ENCODE measurements at regions not wholly inside any gene's neighbourhood (a gene's known extent, or its start where the extent isn't known, plus 50 kb on each side); places are given as distances from the start of the nearest gene placed in this dataset.
"Not testable (repeated sequence)": the region's sequence is repeated elsewhere in the genome, so short reads cannot be mapped to it uniquely, and the experiment has no call there.

DNA sequence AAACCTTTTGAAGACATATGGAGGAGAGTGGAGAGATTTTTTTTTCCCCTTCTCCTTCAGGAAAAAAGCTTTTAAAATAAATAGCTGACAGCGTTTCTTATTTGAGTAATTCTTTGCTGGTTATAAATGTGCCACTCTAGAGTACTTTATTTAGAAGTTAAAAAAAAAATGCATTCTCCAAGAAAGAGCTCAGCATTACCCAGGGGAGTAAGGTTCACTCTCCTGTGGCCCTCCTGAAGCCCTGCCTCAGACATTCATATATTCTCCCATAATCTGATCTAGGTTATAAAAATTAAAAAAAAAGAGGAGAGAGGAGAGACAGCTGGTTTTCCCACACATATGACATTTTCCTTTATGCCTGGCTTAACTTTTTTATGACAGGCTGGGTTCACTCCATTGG is 545.2 kb upstream of the CADM1 start:
- intact Hi-C loops (cut with DNase I), result no loop called here
- no peaks in the 10 kb centered on the region for H3K36me3 ChIP-seq
- no peak for DNase-seq (ENCODE audit: extremely low spot score in 2 of 2)
- no peak overlapping the region for H3K4me3 ChIP-seq
- no peaks in the 10 kb centered on the region for H3K27me3 ChIP-seq
- H3K9me3 ChIP-seq, result no peaks in the 10 kb centered on the region
- no peak overlapping the region for H3K27ac ChIP-seq
- H3K4me1 ChIP-seq, result no peaks in the 10 kb centered on the region
- TF ChIP-seq, protein P1, sequence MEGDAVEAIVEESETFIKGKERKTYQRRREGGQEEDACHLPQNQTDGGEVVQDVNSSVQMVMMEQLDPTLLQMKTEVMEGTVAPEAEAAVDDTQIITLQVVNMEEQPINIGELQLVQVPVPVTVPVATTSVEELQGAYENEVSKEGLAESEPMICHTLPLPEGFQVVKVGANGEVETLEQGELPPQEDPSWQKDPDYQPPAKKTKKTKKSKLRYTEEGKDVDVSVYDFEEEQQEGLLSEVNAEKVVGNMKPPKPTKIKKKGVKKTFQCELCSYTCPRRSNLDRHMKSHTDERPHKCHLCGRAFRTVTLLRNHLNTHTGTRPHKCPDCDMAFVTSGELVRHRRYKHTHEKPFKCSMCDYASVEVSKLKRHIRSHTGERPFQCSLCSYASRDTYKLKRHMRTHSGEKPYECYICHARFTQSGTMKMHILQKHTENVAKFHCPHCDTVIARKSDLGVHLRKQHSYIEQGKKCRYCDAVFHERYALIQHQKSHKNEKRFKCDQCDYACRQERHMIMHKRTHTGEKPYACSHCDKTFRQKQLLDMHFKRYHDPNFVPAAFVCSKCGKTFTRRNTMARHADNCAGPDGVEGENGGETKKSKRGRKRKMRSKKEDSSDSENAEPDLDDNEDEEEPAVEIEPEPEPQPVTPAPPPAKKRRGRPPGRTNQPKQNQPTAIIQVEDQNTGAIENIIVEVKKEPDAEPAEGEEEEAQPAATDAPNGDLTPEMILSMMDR (IDR thresholded peaks at IDR 0.05), result no peak
- TF ChIP-seq POLR2AphosphoS5 (IDR thresholded peaks at IDR 0.05; ENCODE audit: insufficient read depth in 1 of 2, low read depth in 1 of 2) (no peak), POLR2A (IDR thresholded peaks at IDR 0.05) (no peak)

DNA sequence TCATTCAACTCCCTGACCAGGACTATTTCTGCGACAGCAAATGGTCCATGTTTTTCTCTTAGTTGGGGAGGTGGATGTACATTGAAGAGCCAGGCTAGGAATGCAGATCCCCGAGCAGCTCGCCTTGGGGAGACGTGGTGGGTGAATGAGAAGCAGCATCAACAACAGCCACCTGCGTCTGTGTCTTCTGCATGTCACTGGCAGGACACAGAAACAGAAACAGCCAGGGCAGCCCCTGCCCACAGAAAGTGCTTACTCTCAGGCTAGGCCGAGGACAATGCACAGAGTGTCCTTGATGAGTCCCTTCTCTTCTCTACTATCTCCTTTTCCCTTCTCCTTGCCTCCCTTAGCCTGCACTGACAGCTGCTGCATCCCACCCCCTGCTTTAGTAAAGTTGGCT is 541.9 kb upstream of the CADM1 start:
- no peak for DNase-seq (ENCODE audit: extremely low spot score in 2 of 2)
- TF ChIP-seq POLR2AphosphoS5 (IDR thresholded peaks at IDR 0.05; ENCODE audit: insufficient read depth in 1 of 2, low read depth in 1 of 2), result no peak
- TF ChIP-seq, protein P1 (IDR thresholded peaks at IDR 0.05), result no peak
- TF ChIP-seq POLR2A (IDR thresholded peaks at IDR 0.05), result no peak
- Histone ChIP-seq H3K9me3 (no peaks in the 10 kb centered on the region), H3K4me3 (no peak overlapping the region), H3K4me1 (no peaks in the 10 kb centered on the region), H3K27ac (no peak overlapping the region), H3K36me3 (no peaks in the 10 kb centered on the region), H3K27me3 (no peaks in the 10 kb centered on the region)
- intact Hi-C loops (cut with DNase I), result no loop called here

DNA sequence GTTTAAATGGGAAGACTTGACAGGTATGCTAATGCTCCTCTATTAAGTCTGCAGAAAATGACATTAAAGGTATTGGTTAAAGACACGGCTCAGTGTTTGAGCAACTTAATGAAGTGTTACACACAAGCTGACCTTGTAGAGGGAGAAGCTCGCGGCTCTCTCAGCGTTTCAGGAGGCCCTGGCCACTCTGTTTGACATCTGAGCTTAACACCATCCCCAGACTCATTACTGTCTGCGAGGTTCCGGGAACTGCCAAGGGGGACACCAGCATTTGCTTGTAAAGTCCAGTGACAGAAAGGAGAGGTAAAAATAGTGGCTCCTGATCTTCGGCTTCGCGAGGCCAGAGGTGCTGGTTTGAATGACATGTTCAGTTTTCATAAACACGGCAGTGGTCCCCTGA is 540.7 kb upstream of the CADM1 start:
- intact Hi-C loops (cut with DNase I), result no loop called here
- Histone ChIP-seq H3K27ac (no peak overlapping the region), H3K9me3 (no peaks in the 10 kb centered on the region), H3K27me3 (no peaks in the 10 kb centered on the region), H3K36me3 (no peaks in the 10 kb centered on the region), H3K4me3 (no peak overlapping the region), H3K4me1 (no peaks in the 10 kb centered on the region)
- DNase-seq (ENCODE audit: extremely low spot score in 2 of 2), result no peak
- TF ChIP-seq, protein P1 (IDR thresholded peaks at IDR 0.05), result no peak
- TF ChIP-seq POLR2A (IDR thresholded peaks at IDR 0.05) (no peak), POLR2AphosphoS5 (IDR thresholded peaks at IDR 0.05; ENCODE audit: insufficient read depth in 1 of 2, low read depth in 1 of 2) (no peak)

DNA sequence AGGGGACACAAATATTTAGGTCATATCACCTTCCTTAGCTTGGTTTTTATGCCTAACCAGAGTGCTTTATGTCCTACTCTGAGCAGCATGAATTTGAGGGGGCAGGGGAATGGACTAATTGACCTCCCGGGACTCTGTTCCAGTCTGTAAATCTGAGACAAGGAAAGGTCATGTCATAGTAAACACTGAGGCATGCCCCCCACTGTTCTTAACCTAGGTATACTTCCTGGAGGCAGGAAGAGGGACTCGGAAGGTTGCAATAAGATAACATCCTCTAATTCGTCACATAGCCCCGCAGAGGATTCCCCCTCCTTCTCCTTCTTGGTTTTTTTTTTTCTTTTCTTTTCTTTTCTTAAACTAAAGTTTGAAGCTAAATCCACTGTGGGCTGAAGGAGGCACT is 540.3 kb upstream of the CADM1 start:
- DNase-seq (ENCODE audit: extremely low spot score in 2 of 2), result no peak
- no peaks in the 10 kb centered on the region for H3K36me3 ChIP-seq
- no peak overlapping the region for H3K27ac ChIP-seq
- intact Hi-C loops (cut with DNase I), result no loop called here
- H3K4me3 ChIP-seq, result no peak overlapping the region
- no peaks in the 10 kb centered on the region for H3K9me3 ChIP-seq
- no peaks in the 10 kb centered on the region for H3K4me1 ChIP-seq
- TF ChIP-seq, protein P1 (IDR thresholded peaks at IDR 0.05), result no peak
- TF ChIP-seq POLR2A (IDR thresholded peaks at IDR 0.05), result no peak
- no peak for TF ChIP-seq POLR2AphosphoS5 (IDR thresholded peaks at IDR 0.05; ENCODE audit: insufficient read depth in 1 of 2, low read depth in 1 of 2)
- no peaks in the 10 kb centered on the region for H3K27me3 ChIP-seq

DNA sequence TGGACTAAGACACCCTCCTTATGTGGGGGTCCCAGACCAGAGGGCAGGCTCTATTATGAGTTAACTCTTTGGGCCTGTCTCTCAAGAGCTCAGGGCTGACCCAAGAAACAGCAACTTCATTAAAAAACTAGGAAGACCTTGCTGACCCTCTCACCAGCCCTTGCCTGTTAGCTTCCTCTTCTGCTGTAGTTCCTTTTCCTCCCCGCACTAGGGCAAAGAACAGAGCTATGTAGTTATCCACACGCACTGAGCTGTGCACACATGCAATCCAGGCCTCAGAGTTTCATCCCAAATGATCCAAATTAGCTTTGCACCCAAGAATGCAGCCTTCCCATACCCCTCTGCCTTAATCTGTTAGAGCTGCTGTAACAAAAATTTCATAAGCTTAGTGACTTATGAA is 539.6 kb upstream of the CADM1 start:
- no peak for TF ChIP-seq POLR2AphosphoS5 (IDR thresholded peaks at IDR 0.05; ENCODE audit: insufficient read depth in 1 of 2, low read depth in 1 of 2)
- TF ChIP-seq POLR2A (IDR thresholded peaks at IDR 0.05), result no peak
- TF ChIP-seq, protein P1 (IDR thresholded peaks at IDR 0.05), result no peak

DNA sequence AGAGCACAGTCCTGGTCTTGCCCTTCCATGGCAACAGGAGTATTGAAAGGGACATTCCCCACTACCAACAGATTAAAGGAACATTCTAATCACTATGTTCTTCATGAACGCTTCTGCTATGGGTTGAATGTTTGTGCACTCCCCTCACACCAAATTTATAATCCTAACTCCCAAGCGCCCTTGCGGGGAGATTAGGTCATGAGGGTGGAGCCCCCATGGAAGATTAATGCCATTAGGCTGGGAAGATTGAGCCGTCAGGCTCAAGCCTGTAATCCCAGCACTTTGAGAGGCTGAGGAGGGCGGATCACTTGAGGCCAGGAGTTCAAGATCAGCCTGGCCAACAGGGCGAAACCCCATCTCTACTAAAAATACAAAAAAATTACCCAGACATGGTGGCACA is 538.8 kb upstream of the CADM1 start:
- H3K27ac ChIP-seq; H3K27me3 ChIP-seq; H3K4me1 ChIP-seq; intact Hi-C loops (cut with DNase I); DNase-seq (ENCODE audit: extremely low spot score in 2 of 2); H3K36me3 ChIP-seq; H3K9me3 ChIP-seq; H3K4me3 ChIP-seq: not testable (repeated sequence)

More for the DNA sequence above, 539.6 kb upstream of the CADM1 start:
- Histone ChIP-seq H3K27ac (no peak overlapping the region), H3K4me1 (no peaks in the 10 kb centered on the region), H3K36me3 (no peaks in the 10 kb centered on the region), H3K27me3 (no peaks in the 10 kb centered on the region), H3K9me3 (no peaks in the 10 kb centered on the region), H3K4me3 (no peak overlapping the region)
- intact Hi-C loops (cut with DNase I), result no loop called here
- no peak for DNase-seq (ENCODE audit: extremely low spot score in 2 of 2)
